Right atrium auricular region (tissue), 2 donors: ENCODE measurements at regions not wholly inside any gene's neighbourhood (a gene's known extent, or its start where the extent isn't known, plus 50 kb on each side); places are given as distances from the start of the nearest gene placed in this dataset.

Source experiments
- DNase-seq: peaks from one replicate; pipeline ENCODE4 v3.0.0-alpha.2; 2019; ENCODE audit warnings: low spot score
- H3K27ac ChIP-seq, 2 donors: fragments of 200-600 bp; sonication (generic); 1 replicate in 1 of 2; 2 replicates in 1 of 2; pipeline ENCODE4 v1.5.1; 2016 to 2019
- H3K27me3 ChIP-seq, 2 donors: fragments of 200-600 bp; sonication (generic); one replicate each; pipeline versions ENCODE4 v1.5.1 to v1.6.0; 2017 to 2019
- H3K36me3 ChIP-seq: fragments of 200-600 bp; sonication (generic); one replicate; pipeline ENCODE4 v1.5.1; 2016
- H3K4me1 ChIP-seq, 2 donors: fragments of 200-600 bp; sonication (generic); one replicate each; pipeline versions ENCODE4 v1.5.1 to v1.6.0; 2017 to 2019
- H3K4me3 ChIP-seq, 2 donors: fragments of 200-600 bp; sonication (generic); 1 replicate in 1 of 2; 2 replicates in 1 of 2; pipeline ENCODE4 v1.5.1; 2017 to 2019; ENCODE audit warnings: mild to moderate bottlenecking in 1 of 2, moderate library complexity in 1 of 2
- H3K9me3 ChIP-seq, 2 donors: fragments of 200-600 bp; sonication (generic); one replicate each; pipeline ENCODE4 v1.5.1; 2019
- TF ChIP-seq, protein P1 (sequence below), 2 donors: fragments of 200-600 bp; sonication (generic); IDR thresholded peaks; one replicate each; pipeline ENCODE4 v1.5.1; 2019; ENCODE audit warnings: antibody characterized with exemption in 2 of 2

DNA sequence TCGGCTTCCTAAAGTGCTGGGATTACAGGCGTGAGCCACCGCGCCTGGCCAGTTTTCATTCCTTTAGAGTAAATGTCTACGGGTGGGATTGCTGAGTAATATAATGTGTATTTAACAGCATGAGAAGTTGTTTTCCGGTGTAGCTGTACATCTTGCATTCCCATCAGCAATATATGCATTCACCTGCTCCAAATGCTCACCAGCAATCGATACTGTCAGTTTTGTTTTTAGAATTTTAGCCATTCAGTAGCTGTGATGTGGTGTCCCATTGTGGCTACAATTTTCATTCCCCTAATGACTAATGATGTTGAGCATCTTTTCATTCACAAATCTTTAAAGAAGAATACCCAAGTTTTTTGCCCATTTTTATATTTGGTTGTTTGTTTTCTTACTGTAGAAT, 134.8 kb upstream of the RGMA start:
- Histone ChIP-seq H3K4me3 (no peak overlapping the region), H3K36me3 (no peaks in the 10 kb centered on the region), H3K9me3 (no peaks in the 10 kb centered on the region), H3K4me1 (no peaks in the 10 kb centered on the region), H3K27ac (no peak overlapping the region), H3K27me3 (no peaks in the 10 kb centered on the region)
- DNase-seq: no peak
- TF ChIP-seq, protein P1, sequence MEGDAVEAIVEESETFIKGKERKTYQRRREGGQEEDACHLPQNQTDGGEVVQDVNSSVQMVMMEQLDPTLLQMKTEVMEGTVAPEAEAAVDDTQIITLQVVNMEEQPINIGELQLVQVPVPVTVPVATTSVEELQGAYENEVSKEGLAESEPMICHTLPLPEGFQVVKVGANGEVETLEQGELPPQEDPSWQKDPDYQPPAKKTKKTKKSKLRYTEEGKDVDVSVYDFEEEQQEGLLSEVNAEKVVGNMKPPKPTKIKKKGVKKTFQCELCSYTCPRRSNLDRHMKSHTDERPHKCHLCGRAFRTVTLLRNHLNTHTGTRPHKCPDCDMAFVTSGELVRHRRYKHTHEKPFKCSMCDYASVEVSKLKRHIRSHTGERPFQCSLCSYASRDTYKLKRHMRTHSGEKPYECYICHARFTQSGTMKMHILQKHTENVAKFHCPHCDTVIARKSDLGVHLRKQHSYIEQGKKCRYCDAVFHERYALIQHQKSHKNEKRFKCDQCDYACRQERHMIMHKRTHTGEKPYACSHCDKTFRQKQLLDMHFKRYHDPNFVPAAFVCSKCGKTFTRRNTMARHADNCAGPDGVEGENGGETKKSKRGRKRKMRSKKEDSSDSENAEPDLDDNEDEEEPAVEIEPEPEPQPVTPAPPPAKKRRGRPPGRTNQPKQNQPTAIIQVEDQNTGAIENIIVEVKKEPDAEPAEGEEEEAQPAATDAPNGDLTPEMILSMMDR (IDR thresholded peaks at IDR 0.05): no peak

DNA sequence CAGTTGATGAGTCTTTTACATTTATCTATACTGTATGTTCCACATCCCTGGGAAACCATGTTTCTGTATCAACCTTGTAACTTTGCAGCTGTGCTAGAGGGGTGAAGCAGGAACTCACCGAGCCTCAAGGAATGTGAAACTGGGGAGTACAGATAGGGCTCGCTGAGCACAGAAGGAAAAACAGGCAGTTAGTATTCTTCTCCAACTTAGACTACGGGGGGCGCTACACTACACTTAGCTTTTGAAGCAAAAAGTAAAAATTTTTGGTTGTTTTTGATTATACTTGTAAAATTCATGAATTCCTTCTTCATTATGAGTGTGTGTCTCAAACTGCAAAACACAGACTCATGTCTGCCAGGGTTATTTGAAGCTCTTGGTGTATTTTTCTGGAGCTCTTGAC, 132.7 kb upstream of the RGMA start:
- Histone ChIP-seq H3K9me3 (no peaks in the 10 kb centered on the region), H3K27me3 (no peaks in the 10 kb centered on the region), H3K4me3 (no peak overlapping the region), H3K27ac (no peak overlapping the region), H3K4me1 (peaks cover 0 to 4% of the 10 kb centered on the region in 2 donors), H3K36me3 (no peaks in the 10 kb centered on the region)
- DNase-seq: no peak
- TF ChIP-seq, protein P1 (IDR thresholded peaks at IDR 0.05): no peak

DNA sequence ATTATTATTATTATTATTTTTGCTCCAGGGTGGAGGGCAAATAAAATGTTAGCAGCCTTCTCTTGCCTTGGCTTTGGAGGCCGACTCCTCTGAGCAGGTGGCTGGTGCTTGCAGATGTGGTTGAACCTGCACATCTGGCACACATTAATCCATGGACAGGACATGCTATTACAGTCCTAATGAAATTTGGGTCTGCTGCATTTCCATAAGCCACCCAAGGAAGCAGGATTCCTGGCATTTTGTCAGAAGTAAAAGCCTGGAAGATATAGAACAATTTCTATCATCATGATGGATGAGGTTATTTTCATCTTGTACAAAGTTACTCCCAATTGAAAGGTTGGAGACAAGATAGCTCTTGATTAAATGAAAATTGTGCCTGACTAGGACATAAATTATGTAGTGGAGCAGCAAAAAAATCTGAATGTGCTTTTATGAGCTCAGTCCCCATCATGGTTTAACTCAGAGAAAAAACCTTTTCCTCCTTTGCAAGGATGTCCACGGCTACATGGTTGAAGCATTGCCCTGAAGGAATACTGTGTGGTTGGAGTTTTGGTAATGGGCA, 130.9 kb upstream of the RGMA start:
- DNase-seq: no peak
- TF ChIP-seq, protein P1 (IDR thresholded peaks at IDR 0.05): no peak
- H3K27me3 ChIP-seq: no peaks in the 10 kb centered on the region
- no peaks in the 10 kb centered on the region for H3K9me3 ChIP-seq
- H3K4me1 ChIP-seq: peaks cover 0 to 6% of the 10 kb centered on the region in 2 donors
- H3K4me3 ChIP-seq: no peak overlapping the region
- H3K27ac ChIP-seq: no peak overlapping the region
- no peaks in the 10 kb centered on the region for H3K36me3 ChIP-seq

DNA sequence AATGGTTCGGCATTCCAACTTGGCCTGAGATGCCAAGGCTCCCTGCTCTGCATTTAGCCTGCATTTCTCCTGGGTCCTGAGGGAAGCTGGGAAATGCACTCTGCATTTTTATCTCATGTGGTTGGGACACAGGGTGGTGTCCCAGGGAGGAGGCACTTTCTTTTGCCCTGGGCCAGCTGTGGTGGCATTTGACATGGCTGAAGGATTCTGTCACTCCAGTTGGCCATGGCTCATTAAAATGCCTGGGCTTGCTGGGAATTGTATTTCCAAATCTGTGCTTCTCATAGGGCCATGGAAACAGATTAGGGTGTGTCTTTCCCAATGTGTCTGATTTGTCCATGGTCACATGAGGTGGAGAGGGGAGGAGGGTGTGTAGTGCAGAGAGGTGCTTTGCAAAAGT, 128.3 kb upstream of the RGMA start:
- Histone ChIP-seq H3K36me3 (no peaks in the 10 kb centered on the region), H3K9me3 (no peaks in the 10 kb centered on the region), H3K4me1 (peaks cover 0 to 13% of the 10 kb centered on the region in 2 donors), H3K27ac (peak overlapping the region in 1 of 2 donors; percentile 67), H3K4me3 (no peak overlapping the region), H3K27me3 (no peaks in the 10 kb centered on the region)
- DNase-seq: no peak
- TF ChIP-seq, protein P1 (IDR thresholded peaks at IDR 0.05): no peak

DNA sequence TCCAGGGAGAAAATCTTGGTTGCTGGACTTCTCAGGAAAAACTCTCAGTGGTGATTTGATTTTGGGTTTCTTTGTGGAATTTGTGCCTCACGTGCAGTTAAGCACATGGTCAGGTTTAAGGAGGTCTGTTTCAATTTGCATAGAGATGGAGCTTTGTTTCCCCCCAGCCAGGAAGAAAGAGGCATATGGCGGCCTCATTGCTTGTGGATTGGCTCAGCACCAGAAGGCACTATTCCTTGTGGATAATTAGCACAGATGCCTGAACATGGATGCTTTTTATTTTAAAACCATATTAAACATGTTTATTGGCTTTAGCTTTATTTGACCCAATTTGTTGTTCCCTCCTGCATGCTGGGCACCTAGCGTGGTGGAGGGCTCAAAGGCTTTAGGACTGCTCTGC, 125.1 kb upstream of the RGMA start:
- H3K36me3 ChIP-seq: no peaks in the 10 kb centered on the region
- DNase-seq: no peak
- no peaks in the 10 kb centered on the region for H3K27me3 ChIP-seq
- H3K4me3 ChIP-seq: no peak overlapping the region
- TF ChIP-seq, protein P1 (IDR thresholded peaks at IDR 0.05): no peak
- H3K27ac ChIP-seq: peak overlapping the region; percentile 64 to 84
- no peaks in the 10 kb centered on the region for H3K9me3 ChIP-seq
- H3K4me1 ChIP-seq: peaks cover 0 to 13% of the 10 kb centered on the region in 2 donors

DNA sequence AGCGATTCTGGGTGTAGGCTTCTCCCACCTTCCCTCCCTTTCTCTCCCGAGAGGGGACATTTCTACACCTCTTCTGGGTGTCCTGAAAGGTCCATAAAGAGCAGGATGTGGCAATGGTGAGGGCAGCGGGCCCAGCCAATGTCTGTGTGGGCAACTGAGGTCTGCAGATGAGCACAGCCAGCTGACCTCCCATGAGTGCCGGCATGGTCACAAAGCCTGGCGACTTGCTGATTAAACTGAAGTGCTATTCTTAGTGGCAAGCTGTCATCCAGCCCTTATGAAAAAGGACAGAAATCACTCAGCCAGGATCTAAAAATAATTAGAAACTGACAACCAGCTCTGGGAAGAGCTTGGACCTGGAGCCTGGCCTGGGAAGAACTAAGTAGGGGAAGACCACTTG, 124.3 kb upstream of the RGMA start:
- H3K36me3 ChIP-seq: no peaks in the 10 kb centered on the region
- H3K9me3 ChIP-seq: no peaks in the 10 kb centered on the region
- no peak overlapping the region for H3K4me3 ChIP-seq
- H3K27me3 ChIP-seq: no peaks in the 10 kb centered on the region
- TF ChIP-seq, protein P1 (IDR thresholded peaks at IDR 0.05): no peak
- no peak for DNase-seq
- peak overlapping the region; percentile 64 to 84 for H3K27ac ChIP-seq
- peaks cover 0 to 13% of the 10 kb centered on the region in 2 donors for H3K4me1 ChIP-seq
